ENCODE measurements at regions not wholly inside any gene's neighbourhood (a gene's known extent, or its start where the extent isn't known, plus 50 kb on each side); places are given as distances from the start of the nearest gene placed in this dataset.

DNA sequence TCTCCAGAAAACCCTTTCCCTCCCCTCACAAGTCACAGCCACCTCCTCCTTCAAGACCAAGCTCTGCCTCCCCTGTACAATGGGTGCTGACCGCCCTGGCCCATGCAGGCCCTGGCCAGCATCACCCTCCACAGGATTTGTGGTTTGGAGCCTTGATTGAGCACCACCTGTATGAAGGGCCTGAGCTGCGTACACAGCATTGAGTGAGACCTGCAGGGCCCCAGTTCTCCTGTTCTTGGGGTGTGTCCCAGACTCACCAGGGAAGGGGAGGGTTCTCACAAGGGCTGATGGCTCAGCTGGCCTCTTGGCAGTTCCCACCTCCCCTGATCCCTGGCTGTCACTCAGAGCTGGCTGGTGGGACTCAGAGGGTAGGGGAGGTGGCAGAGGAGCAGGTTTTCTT, 63.7 kb upstream of the IER5L start:
- Histone ChIP-seq H3K4me3 (ENCODE audit: insufficient read depth in 1 of 2, low read depth in 1 of 2, low read length in 2 of 2) (no peak overlapping the region), H3K4me2 (ENCODE audit: low read length, poor library complexity, severe bottlenecking) (no peak overlapping the region), H2BK15ac (ENCODE audit: low read depth, poor library complexity, severe bottlenecking) (peak overlapping the region; percentile 31), H2AFZ (ENCODE audit: low read depth, low read length) (no peak overlapping the region), H3K27ac (ENCODE audit: low read length, poor library complexity, severe bottlenecking) (no peak overlapping the region), H3K27me3 (ENCODE audit: control insufficient read depth in 1 of 2, insufficient read depth in 1 of 2, low read length in 2 of 2) (no peaks in the 10 kb centered on the region), H4K91ac (ENCODE audit: low read length) (peak overlapping the region; percentile 34), H3K23ac (ENCODE audit: low read length in 2 of 2) (no peak overlapping the region), H3K14ac (ENCODE audit: low read length in 2 of 2) (no peak overlapping the region), H2AK5ac (ENCODE audit: low read length, severe bottlenecking) (no peak overlapping the region), H2BK5ac (ENCODE audit: low read depth, low read length, poor library complexity, severe bottlenecking) (no peak overlapping the region), H3K9ac (ENCODE audit: low read length) (no peak overlapping the region), H3K36me3 (ENCODE audit: control insufficient read depth in 1 of 2, insufficient read depth in 2 of 2, low read depth in 1 of 2, low read length in 2 of 2) (no peaks in the 10 kb centered on the region), H3K18ac (ENCODE audit: low read depth in 1 of 2, low read length in 2 of 2) (no peak overlapping the region), H3K9me3 (ENCODE audit: control insufficient read depth, low read length) (no peaks in the 10 kb centered on the region), H3K79me1 (replicated peaks; ENCODE audit: low read length, poor library complexity, severe bottlenecking) (no peaks in the 10 kb centered on the region), H2BK12ac (ENCODE audit: low read length in 2 of 2) (peak overlapping the region in 1 of 2 experiments; percentile 18), H3K4me1 (ENCODE audit: control insufficient read depth, insufficient read depth, low read depth, low read length) (peaks cover 23% of the 10 kb centered on the region), H2BK120ac (ENCODE audit: low read depth, low read length) (no peak overlapping the region), H3K4ac (ENCODE audit: low read depth in 1 of 2, low read length in 2 of 2) (peak overlapping the region in 1 of 2 experiments; percentile 35), H4K8ac (ENCODE audit: low read length) (peak overlapping the region; percentile 65)
- no peak for DNase-seq
- 100% methylated on average over 2 of the region's 2 CpGs for WGBS

DNA sequence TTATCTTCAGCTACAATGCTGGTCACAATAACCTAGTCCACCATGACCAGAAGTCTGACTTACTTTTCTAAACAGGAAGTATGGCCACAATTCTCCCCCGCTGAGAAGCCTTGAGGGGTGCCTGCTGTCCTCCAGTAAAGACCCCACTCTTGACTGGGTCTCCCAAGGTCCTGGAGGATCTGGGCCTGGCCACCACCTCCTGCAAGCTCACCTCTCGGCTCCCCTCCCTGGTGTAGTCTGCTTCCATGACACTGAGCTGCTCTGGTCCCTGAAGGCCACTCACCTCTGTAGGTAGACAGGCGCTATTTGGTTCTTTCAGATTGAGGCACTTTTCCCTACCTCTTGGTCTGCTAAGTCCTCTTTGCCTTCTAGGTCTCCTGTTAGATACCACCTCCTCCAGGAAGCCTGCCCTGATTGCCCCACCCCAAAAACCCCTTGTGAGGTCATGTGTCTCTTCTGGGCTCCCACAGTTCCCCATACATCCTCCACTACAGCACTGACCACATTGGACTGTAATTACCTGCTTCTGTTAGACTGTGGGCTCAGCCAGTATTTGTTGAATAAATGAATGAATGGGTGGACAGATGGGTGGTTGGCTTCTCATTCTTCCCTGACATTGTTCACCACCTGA, 62.6 kb upstream of the IER5L start:
- no peak overlapping the region for H3K4me2 ChIP-seq (ENCODE audit: low read length, poor library complexity, severe bottlenecking)
- peak overlapping the region in 1 of 2 experiments; percentile 68 for H2BK12ac ChIP-seq (ENCODE audit: low read length in 2 of 2)
- DNase-seq: no peak
- H4K91ac ChIP-seq (ENCODE audit: low read length): no peak overlapping the region
- H3K4ac ChIP-seq (ENCODE audit: low read depth in 1 of 2, low read length in 2 of 2): no peak overlapping the region
- WGBS: 97% methylated on average over 3 of the region's 3 CpGs
- no peaks in the 10 kb centered on the region for H3K79me1 ChIP-seq (replicated peaks; ENCODE audit: low read length, poor library complexity, severe bottlenecking)
- no peaks in the 10 kb centered on the region for H3K27me3 ChIP-seq (ENCODE audit: control insufficient read depth in 1 of 2, insufficient read depth in 1 of 2, low read length in 2 of 2)
- H3K23ac ChIP-seq (ENCODE audit: low read length in 2 of 2): no peak overlapping the region
- peaks cover 20% of the 10 kb centered on the region for H3K4me1 ChIP-seq (ENCODE audit: control insufficient read depth, insufficient read depth, low read depth, low read length)
- H3K9ac ChIP-seq (ENCODE audit: low read length): no peak overlapping the region
- H3K36me3 ChIP-seq (ENCODE audit: control insufficient read depth in 1 of 2, insufficient read depth in 2 of 2, low read depth in 1 of 2, low read length in 2 of 2): no peaks in the 10 kb centered on the region
- H2BK5ac ChIP-seq (ENCODE audit: low read depth, low read length, poor library complexity, severe bottlenecking): no peak overlapping the region
- no peak overlapping the region for H2AK5ac ChIP-seq (ENCODE audit: low read length, severe bottlenecking)
- H3K4me3 ChIP-seq (ENCODE audit: insufficient read depth in 1 of 2, low read depth in 1 of 2, low read length in 2 of 2): no peak overlapping the region
- H3K27ac ChIP-seq (ENCODE audit: low read length, poor library complexity, severe bottlenecking): no peak overlapping the region
- no peak overlapping the region for H2BK120ac ChIP-seq (ENCODE audit: low read depth, low read length)
- H2AFZ ChIP-seq (ENCODE audit: low read depth, low read length): no peak overlapping the region
- no peak overlapping the region for H4K8ac ChIP-seq (ENCODE audit: low read length)
- H2BK15ac ChIP-seq (ENCODE audit: low read depth, poor library complexity, severe bottlenecking): peak overlapping the region; percentile 37
- no peaks in the 10 kb centered on the region for H3K9me3 ChIP-seq (ENCODE audit: control insufficient read depth, low read length)
- H3K18ac ChIP-seq (ENCODE audit: low read depth in 1 of 2, low read length in 2 of 2): peak overlapping the region in 1 of 2 experiments; percentile 54
- no peak overlapping the region for H3K14ac ChIP-seq (ENCODE audit: low read length in 2 of 2)

DNA sequence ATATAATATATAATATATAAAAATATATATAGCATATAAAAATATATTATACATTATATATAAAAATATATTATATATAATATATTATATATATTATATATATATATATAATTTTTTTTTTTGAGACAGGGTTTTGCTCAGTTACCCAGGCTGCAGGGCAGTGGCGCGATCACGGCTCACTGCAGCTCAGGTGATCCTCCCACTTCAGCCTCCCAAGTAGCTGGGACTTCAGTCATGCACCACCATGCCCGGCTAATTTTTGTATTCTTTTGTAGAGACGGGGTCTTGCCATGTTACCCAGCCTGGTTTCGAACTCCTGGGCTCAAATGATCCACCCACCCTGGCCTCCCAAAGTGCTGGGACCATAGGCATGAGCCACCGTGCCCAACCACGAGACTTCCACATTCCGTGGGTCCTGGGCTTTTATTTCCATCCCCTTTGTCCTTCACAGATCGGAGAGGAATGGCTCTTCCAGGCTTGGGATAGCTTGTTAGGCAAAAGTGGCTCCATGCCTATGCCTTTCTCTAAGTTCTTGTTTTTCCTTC, 62.0 kb upstream of the IER5L start:
- 84% methylated on average over 10 of the region's 10 CpGs for WGBS
- Histone ChIP-seq H3K18ac (ENCODE audit: low read depth in 1 of 2, low read length in 2 of 2) (no peak overlapping the region), H3K23ac (ENCODE audit: low read length in 2 of 2) (no peak overlapping the region), H2BK5ac (ENCODE audit: low read depth, low read length, poor library complexity, severe bottlenecking) (no peak overlapping the region), H3K4me1 (ENCODE audit: control insufficient read depth, insufficient read depth, low read depth, low read length) (peaks cover 15% of the 10 kb centered on the region), H3K36me3 (ENCODE audit: control insufficient read depth in 1 of 2, insufficient read depth in 2 of 2, low read depth in 1 of 2, low read length in 2 of 2) (no peaks in the 10 kb centered on the region), H2AFZ (ENCODE audit: low read depth, low read length) (no peak overlapping the region), H2BK120ac (ENCODE audit: low read depth, low read length) (no peak overlapping the region), H3K27me3 (ENCODE audit: control insufficient read depth in 1 of 2, insufficient read depth in 1 of 2, low read length in 2 of 2) (no peaks in the 10 kb centered on the region), H3K9me3 (ENCODE audit: control insufficient read depth, low read length) (no peaks in the 10 kb centered on the region), H3K9ac (ENCODE audit: low read length) (no peak overlapping the region), H3K4me3 (ENCODE audit: insufficient read depth in 1 of 2, low read depth in 1 of 2, low read length in 2 of 2) (no peak overlapping the region), H3K27ac (ENCODE audit: low read length, poor library complexity, severe bottlenecking) (no peak overlapping the region), H3K4me2 (ENCODE audit: low read length, poor library complexity, severe bottlenecking) (no peak overlapping the region), H2AK5ac (ENCODE audit: low read length, severe bottlenecking) (no peak overlapping the region), H3K14ac (ENCODE audit: low read length in 2 of 2) (no peak overlapping the region), H2BK12ac (ENCODE audit: low read length in 2 of 2) (peak overlapping the region in 1 of 2 experiments; percentile 64), H4K8ac (ENCODE audit: low read length) (no peak overlapping the region), H3K4ac (ENCODE audit: low read depth in 1 of 2, low read length in 2 of 2) (no peak overlapping the region), H2BK15ac (ENCODE audit: low read depth, poor library complexity, severe bottlenecking) (no peak overlapping the region), H4K91ac (ENCODE audit: low read length) (no peak overlapping the region), H3K79me1 (replicated peaks; ENCODE audit: low read length, poor library complexity, severe bottlenecking) (no peaks in the 10 kb centered on the region)
- no peak for DNase-seq

DNA sequence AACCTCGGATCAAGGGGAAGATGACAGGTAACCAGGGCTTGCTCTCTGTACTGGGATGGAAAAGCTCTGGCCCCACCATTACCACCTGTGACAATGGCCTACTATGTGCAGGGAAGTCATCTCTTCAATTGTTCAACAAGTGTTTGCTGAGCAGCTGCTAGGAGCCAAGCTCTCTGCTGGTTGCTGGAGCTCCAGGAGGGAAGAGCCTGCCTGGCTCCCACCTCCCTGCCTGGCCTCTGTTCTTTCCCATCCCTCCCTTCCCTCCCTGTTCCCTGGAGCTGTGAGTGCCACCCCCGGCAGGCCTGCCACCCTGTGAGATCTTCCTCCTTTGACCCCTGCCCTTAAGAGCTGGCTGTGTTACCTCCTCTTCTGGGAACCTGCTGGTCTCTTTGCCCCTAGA, 59.7 kb upstream of the IER5L start:
- Histone ChIP-seq H2BK120ac (ENCODE audit: low read depth, low read length) (peak overlapping the region; percentile 64), H3K4me3 (ENCODE audit: insufficient read depth in 1 of 2, low read depth in 1 of 2, low read length in 2 of 2) (no peak overlapping the region), H3K4me2 (ENCODE audit: low read length, poor library complexity, severe bottlenecking) (no peak overlapping the region), H3K27ac (ENCODE audit: low read length, poor library complexity, severe bottlenecking) (no peak overlapping the region), H2AK5ac (ENCODE audit: low read length, severe bottlenecking) (peak overlapping the region; percentile 3), H2AFZ (ENCODE audit: low read depth, low read length) (no peak overlapping the region), H3K79me1 (replicated peaks; ENCODE audit: low read length, poor library complexity, severe bottlenecking) (no peaks in the 10 kb centered on the region), H4K8ac (ENCODE audit: low read length) (peak overlapping the region; percentile 66), H3K23ac (ENCODE audit: low read length in 2 of 2) (no peak overlapping the region), H4K91ac (ENCODE audit: low read length) (peak overlapping the region; percentile 5), H3K36me3 (ENCODE audit: control insufficient read depth in 1 of 2, insufficient read depth in 2 of 2, low read depth in 1 of 2, low read length in 2 of 2) (no peaks in the 10 kb centered on the region), H2BK12ac (ENCODE audit: low read length in 2 of 2) (peak overlapping the region; percentile 38 to 78), H3K4ac (ENCODE audit: low read depth in 1 of 2, low read length in 2 of 2) (peak overlapping the region in 1 of 2 experiments; percentile 43), H3K18ac (ENCODE audit: low read depth in 1 of 2, low read length in 2 of 2) (peak overlapping the region; percentile 37 to 71), H3K9ac (ENCODE audit: low read length) (peak overlapping the region; percentile 67), H3K27me3 (ENCODE audit: control insufficient read depth in 1 of 2, insufficient read depth in 1 of 2, low read length in 2 of 2) (no peaks in the 10 kb centered on the region), H3K14ac (ENCODE audit: low read length in 2 of 2) (no peak overlapping the region), H2BK5ac (ENCODE audit: low read depth, low read length, poor library complexity, severe bottlenecking) (no peak overlapping the region), H3K4me1 (ENCODE audit: control insufficient read depth, insufficient read depth, low read depth, low read length) (peaks cover 11% of the 10 kb centered on the region), H3K9me3 (ENCODE audit: control insufficient read depth, low read length) (peaks cover 8% of the 10 kb centered on the region), H2BK15ac (ENCODE audit: low read depth, poor library complexity, severe bottlenecking) (no peak overlapping the region)
- WGBS: 57% methylated on average over 2 of the region's 2 CpGs
- no peak for DNase-seq

All from mesenchymal stem cell (in vitro differentiated cells and primary cell).